Urothelium cell line (cell line): ENCODE measurements at regions not wholly inside any gene's neighbourhood (a gene's known extent, or its start where the extent isn't known, plus 50 kb on each side); places are given as distances from the start of the nearest gene placed in this dataset.
"Not testable (repeated sequence)": the region's sequence is repeated elsewhere in the genome, so short reads cannot be mapped to it uniquely, and the experiment has no call there.

Source experiments
- DNase-seq: peaks from one replicate; pipeline ENCODE4 v3.0.0; 2011; ENCODE audit warnings: low spot score, mixed read lengths
- FAIRE-seq: peaks from 2 replicates; lab custom pipeline; 2011; peaks lifted over from hg19 to GRCh38; lab: Jason Lieb, UNC

DNA sequence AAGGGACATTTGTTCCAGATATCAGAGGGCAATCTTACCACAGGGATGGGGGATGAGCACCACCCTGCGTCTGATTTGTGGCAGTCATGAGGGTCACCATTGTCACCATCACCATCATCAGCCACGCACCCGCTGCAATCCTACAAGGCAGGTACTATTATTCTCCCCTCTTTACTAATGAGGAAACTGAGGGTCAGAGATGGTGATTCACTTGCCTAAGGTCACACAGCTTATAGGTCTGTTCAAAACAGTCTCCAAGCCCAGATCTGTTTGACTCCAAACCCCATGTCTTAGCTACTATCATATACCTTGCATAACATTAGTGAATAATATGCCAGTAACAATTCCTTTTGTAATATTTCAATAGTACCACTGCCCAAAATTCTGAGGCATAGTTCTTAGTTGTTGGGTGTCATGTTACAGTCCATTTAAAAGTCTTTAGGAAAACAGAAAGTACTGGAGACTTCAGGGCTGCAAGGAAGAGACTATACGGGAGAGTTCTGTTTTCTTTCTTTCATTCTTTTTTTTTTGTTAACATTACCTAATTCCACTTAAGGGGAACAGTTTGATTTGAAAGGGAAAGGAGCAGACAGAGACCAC, 166.4 kb downstream of the C16orf95 start:
- no peak for DNase-seq
- no peak for FAIRE-seq

DNA sequence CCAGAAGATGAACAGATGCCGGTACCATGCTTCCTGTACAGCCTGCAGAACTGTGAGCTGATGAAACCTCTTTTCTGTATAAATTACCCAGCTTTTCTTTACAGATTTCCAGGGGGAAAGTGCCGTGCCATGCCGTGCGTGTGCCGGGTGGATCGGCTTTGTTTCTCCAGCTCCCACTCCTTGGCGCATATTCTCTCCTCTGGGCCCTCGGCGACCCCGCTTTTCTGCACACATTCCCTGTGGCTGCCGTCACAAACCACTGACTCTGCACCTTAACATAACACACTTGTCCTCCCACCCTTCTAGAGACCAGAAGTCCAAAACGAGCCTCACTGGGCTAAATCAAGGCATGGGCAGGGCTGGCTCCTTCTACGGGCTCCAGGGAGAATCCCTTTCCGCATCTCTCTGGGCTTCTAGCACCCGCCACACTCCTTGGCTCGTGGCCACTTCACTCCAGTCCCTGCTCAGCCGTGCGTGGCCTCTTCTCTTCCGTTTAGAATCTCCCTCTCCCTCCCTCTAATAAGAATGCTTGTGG, 164.9 kb downstream of the C16orf95 start:
- no peak for DNase-seq
- FAIRE-seq, result no peak

DNA sequence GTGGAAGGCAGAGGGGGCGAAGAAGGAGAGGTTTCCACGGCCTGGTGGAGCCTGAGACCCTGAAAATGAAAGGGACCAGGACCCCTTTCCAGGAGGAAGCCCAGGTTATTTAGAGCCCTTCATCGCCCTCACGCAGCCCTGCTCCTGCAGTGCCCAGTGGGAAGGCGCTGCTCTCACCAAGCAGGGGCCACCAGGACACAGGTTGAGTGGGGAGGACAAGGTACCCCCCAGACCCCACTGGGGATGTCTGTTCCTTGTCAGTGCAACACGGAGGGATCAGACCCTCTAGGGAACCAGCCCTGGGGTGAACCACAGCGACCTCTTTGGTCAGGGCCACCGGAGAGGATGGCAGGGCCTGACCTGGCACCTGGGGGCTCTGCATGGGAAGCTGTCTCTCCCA, 163.9 kb downstream of the C16orf95 start:
- DNase-seq, result no peak
- no peak for FAIRE-seq

DNA sequence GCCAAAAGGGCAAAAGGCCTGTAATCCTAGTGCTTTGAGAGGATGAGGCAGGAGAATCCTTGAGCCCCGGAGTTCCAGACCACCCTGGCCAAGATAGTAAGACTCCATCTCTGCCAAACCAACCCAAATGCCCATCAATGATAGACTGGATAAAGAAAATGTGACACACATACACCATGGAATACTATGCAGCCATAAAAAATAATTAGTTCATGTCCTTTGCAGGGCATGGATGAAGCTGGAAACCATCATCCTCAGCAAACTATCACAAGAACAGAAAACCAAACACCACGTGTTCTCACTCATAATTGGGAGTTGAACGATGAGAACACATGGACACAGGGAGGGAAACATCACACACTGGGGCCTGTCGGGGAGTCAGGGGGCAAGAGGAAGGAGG, 161.9 kb downstream of the C16orf95 start:
- DNase-seq, FAIRE-seq: not testable (repeated sequence)

DNA sequence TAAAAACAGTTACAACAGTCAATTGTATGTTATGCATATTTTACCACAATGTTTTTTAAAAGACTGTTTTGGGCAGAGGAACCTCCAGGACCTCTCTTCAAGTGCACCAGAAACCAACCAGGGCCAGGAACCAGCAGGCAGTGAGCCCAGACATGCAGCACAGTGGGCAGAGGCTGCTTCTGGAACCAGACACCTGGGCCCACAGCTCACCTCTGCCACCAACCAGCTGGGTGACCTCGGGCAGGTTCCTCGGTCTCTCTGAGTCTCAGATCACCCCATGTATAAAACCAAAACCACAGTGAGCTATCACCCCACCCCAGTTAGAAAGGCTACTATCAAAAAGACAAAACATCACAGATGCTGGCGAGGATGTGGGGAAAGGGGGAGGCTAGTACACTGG, 161.0 kb downstream of the C16orf95 start:
- FAIRE-seq, result no peak
- no peak for DNase-seq

DNA sequence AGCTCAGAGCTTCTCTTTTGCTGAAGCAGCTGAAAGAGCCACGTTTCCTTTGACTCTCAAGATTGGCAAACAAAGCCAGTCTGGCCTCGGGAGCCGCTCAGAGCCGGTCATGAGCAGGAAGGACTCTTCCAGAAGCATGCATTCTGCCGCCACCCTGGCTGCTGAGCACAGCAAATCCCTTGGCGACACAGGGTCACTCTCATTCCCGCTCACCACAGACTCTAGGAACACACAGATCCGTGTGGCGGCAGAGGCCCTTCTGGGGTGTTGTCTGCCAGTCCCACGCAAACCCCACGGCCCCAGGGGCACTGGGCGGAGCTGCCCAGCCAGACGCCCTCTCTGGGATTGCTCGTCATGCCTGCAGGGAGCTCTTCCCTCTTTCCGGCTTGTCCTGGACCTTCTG, 157.0 kb downstream of the C16orf95 start:
- FAIRE-seq (no peak), DNase-seq (no peak)

DNA sequence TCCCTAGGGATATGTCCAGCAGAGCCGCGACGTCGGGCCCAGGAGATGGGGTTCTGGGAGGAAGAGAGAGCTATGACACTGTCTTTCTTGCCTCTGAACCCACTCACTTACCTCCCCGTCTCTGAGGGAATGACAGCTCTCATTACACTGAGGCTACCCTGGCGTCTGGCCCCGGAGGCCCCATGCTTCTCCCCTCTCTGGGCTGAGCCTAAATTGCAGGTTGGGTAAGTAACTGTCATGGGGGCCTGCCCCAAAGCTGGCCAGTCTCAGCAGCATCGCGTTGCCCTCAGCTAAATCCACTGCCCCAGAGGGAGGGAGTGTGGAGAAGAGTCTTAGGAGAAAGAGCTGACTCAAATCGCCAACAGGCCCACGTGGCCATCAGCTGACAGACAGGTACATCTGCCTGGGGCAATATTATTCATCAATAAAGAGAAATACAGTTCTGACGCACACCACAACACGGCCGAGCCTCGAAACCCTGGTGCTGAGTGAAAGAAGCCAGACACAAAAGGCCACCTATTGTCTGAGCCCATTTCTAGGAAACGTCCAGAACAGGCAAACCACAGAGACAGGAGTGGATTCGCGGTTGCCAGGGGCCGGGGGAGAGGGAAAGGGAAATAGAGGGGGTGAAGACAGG, 156.4 kb downstream of the C16orf95 start:
- FAIRE-seq (no peak), DNase-seq (no peak)

DNA sequence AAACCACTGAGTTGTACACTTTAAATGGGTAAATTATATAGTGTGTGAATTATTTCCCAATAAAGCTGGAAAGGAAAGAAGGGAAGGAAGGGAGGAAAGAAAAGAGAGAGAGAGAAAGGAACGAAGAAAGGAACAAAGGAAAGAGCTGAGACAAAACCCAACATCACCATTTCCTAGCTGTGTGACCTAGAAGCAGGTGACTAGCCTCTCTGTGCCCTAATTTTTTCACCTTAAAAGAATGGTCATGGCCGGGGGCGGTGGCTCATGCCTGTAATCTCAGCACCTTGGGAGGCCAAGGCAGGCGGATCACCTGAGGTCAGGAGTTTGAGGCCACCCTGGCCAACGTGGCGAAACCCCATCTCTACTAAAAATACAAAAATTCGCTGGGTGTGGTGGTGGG, 155.8 kb downstream of the C16orf95 start:
- not testable (repeated sequence) for FAIRE-seq, DNase-seq

DNA sequence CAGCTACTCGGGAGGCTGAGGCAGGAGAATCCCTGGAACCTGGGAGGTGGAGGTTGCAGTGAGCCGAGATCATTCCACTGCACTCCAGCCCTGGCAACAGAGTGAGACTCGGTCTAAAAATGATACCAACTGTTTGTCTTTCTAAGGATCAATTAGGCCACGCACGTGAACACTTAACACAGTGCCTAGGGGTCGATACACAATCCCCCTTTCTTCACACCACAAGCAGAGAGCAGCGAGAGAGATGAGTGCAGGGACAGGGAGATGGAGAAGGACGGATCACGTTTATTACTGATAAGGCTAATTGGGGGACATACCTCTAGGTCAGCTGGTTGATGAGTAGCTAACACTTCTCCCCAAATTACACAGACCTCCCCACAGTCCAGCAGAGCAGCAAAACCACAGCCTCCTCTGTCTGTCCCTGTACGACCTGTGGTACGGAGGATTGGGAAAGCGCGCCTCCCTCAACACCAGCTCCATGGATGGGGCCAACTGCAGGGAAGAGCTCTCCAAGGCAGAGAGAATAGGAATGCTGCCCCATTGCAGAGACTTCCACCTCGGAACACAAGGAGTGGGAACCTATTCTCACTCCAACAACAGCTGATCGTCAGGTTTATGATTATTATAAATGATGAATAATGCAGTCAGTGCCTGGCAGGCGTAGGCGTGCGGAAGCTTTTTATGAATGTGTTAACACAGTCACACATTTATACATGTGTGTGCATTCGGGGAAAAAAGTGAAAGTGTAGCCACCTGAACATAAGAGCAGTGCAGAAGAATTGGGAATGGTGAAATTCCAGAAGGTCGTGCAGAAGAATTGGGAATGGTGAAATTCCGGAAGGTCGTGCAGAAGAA, 155.1 kb downstream of the C16orf95 start:
- FAIRE-seq (no peak), DNase-seq (no peak)

DNA sequence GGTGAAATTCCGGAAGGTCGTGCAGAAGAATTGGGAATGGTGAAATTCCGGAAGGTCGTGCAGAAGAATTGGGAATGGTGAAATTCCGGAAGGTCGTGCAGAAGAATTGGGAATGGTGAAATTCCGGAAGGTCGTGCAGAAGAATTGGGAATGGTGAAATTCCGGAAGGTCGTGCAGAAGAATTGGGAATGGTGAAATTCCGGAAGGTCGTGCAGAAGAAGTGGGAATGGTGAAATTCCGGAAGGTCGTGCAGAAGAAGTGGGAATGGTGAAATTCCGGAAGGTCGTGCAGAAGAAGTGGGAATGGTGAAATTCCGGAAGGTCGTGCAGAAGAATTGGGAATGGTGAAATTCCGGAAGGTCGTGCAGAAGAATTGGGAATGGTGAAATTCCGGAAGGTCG, 154.4 kb downstream of the C16orf95 start:
- FAIRE-seq, result not testable (repeated sequence)

DNA sequence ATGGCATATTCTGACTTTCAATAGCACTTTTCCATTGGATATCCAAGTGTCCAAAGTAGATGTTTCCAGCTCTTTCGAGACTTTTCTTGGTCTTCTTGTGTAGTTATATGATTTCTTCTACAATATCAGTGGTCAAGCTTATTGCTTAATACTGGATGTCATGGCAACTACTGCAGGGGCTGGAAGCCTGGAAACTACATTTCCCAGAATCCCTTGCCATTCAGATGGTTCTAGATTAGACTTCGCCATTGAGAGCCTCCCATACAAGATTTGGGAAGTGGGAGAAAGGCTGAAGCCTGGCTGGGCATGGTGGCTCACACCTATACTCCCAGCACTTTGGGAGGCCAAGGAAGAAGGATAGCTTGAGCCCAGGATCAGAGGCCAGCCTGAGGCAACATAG, 153.6 kb downstream of the C16orf95 start:
- no peak for FAIRE-seq

More for the DNA sequence above, 154.4 kb downstream of the C16orf95 start:
- DNase-seq, result not testable (repeated sequence)

DNA sequence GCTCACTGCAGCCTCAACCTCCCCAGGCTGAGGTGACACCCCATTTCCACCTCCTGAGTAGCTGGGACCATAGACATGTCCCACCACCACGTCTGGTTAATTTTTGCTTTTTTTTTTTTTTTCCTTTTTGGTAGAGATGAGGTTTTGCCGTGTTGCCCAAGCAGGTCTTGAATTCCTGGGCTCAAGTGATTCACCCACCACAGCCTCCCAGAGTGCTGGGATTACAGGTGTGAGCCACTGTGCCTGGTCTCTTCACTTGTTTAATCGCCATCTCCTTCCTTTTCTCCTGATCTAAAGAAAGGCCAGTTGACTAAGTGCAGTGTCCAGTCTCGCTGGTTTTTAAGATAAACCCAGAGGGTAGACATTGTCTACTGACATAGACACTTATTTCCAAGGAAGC, 152.0 kb downstream of the C16orf95 start:
- FAIRE-seq (no peak), DNase-seq (no peak)

More for the DNA sequence above, 153.6 kb downstream of the C16orf95 start:
- no peak for DNase-seq

DNA sequence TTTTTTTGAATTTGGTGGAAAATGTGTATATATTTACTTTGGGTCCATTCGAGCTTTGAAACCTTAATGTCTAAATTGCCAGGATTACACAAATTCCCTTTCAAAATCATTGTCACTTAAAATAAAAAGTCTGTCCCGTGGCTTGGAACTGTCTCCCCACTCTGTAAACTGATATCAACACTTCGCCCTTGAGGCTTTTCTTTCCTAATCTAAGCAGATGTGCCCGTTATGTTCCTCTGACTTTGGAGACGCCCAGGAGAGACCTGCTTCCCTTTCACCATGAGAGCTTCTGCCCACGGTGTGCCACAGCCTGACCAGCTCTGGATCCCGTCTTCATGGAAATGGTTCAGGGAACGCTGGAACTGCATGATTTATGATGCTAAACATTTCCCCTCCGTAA, 151.3 kb downstream of the C16orf95 start:
- FAIRE-seq, result no peak

DNA sequence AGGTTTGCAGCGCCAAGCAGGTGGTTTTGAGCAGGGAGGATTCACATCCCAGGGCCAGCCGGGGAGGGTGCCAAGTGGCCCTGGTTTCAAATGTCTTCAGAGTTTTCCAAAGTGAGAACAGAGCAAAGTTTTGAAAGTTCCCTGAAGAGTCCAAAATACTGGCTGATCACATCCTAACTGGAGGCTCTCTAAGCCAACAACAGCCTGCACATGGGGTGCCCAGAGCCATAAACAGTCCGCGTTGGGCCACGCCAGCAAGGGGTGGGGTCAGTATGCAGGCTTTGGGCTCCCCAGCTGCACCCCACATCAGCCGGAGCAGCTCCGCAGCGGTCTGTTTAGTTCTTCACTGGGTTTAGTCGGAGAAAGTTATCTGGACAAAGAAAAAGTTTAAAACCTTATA, 150.9 kb downstream of the C16orf95 start:
- FAIRE-seq (no peak), DNase-seq (no peak)

More for the DNA sequence above, 151.3 kb downstream of the C16orf95 start:
- DNase-seq, result no peak

DNA sequence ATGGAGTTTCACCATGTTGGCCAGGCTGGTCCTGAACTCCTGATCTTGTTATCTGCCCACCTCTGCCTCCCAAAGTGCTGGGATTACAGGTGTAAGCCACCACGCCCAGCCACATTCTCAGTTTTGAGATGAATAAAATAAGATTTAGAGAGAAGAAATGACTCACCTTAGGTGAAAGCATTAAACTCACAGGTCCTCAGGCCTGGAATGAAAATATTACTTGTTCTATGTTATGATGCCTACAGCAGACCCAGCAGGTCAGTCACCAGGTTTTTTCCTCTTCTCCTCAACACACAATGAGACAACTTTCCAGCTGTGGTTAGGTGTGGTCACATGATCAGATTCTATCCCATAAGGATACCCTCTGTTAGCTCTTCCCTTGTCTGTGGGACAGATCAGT, 150.3 kb downstream of the C16orf95 start:
- FAIRE-seq (no peak), DNase-seq (no peak)

DNA sequence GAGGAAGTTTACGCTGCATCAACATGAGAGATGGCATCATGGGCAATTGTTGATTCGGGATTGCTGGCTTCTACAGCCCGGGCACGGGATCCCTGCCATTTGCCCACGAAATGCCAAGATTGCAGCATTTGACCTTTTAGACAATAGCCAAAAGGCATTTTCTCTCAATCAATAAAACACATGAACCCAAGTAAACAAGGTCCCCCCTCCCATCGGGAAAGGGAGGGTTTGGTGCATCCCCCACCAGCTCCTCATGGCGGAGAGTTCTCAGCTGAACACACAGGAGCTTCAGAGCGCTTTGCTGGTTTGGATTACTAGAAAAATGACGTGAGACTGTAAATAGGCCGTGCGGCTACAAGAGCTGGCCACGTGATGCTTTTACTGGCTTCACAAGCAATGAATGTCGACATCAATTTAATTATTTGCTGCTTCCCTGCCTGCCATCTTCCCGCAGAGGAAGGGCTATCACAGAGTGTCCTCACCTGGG, 147.6 kb downstream of the C16orf95 start:
- FAIRE-seq, result no peak
- DNase-seq, result no peak

DNA sequence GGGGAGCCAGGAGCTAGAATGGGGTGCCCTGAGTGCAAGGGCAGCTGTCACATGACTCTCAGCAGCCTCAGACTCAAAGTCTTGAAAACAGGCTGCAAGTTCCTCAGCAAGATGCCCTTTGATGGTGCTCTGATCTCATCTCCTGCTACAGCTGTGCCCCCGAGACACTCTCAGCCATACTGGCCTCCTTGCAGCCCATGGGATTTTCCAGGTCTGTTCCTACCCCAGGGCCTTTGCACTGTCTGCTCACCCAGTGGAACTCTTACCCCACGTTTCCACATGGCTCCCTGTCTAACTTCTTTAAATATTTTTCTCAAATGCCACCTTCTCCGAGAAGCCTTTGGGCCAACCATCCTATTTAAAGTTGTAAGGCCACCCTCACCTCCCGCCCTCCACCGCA, 146.9 kb downstream of the C16orf95 start:
- no peak for DNase-seq
- FAIRE-seq, result no peak

DNA sequence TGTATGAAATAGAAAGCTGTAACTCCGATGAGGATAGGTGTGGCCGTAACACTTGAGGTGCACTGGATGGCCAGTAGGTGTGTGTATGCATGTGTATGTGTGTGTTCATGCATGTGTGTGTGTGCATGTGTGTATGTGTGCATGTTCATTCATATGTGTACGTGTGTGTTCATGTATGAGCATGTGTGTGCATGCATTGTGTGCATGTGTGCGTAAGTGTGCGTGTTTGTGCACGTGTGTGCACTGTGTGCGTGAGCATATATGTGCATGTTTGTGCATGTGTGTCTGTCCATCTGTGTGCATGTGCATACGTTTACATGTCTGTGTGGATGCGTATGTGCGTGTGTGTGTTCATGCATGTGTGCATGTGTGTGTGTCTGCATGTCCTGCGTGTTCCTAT, 145.5 kb downstream of the C16orf95 start:
- FAIRE-seq (peak; percentile 97), DNase-seq (no peak)

DNA sequence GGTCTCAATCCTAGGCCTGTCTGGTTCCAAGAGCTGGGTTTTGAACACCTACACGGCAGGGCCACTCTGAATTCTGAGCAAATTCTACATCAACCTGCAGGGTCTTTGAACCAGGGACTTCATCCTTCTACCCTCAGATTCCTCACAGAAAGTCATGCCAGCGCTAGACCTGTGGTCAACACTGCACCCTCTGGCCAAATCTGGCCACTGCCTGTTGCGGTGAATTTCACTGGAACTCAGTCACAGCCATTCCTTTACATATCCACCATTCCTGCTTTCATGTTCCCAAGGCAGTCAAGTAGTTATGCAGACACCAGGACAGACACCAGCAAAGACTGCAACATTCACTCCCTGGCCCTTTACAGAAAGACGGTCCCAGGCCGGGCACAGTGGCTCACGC, 144.6 kb downstream of the C16orf95 start:
- DNase-seq (no peak), FAIRE-seq (no peak)

DNA sequence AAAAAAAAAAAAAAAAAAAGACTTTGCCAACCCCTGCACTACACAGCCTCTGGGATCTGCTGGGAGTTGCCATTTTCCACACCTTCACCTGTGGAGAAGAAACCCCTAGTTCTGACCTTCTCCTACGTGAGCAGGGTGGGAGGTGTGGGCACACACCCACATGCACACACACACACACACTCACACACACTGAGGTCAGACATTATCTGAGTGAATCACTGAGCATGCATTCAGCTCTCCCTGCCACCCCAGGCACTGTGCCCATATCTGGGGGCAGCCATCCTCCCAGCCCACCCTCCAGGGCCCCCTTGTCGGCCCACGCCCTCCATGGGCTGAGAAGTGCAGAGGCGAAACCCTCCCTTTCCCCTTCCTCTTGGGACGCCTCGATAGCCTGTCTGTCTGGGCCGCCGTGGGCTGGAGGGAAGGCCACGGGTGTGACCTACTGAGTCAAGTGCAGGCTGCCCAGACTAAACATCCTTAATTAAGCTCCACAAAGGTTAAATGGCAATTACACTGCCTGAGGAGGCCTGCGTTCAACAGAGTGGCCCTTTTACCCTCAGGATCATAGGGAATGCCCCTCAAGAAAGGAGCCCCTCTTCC, 143.8 kb downstream of the C16orf95 start:
- no peak for FAIRE-seq
- DNase-seq, result peak; percentile 36

DNA sequence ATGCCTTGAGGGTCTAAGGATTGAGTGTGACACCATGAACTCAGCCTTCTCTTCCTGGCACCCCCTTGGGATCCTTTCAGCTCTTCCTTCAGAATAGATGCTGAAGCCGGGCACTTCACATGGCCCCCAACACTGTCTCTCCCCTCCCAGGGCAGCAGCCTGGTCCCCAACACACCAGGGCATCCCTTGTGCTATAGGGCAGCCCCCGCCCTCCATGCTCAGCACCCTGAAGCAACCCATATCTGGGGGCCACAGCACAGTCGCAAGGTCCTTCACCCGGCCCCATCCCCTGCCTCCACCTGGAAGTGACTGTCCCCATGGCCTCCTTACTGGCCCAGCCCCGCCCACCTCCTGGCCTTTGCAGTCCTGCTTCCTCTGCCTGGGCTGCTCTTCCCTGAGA, 143.1 kb downstream of the C16orf95 start:
- DNase-seq, result no peak
- no peak for FAIRE-seq
